Stimulated activated CD8-positive, alpha-beta memory T cell treated with anti-CD3 and anti-CD28 coated beads, Interleukin-15, amount 100 ng/mL, for 1 hour (primary cell): ENCODE measurements at regions not wholly inside any gene's neighbourhood (a gene's known extent, or its start where the extent isn't known, plus 50 kb on each side); places are given as distances from the start of the nearest gene placed in this dataset.
"Not testable (repeated sequence)": the region's sequence is repeated elsewhere in the genome, so short reads cannot be mapped to it uniquely, and the experiment has no call there.

Experiments used
- DNase-seq: peaks from one replicate; pipeline ENCODE4 v3.0.0-alpha.2; 2020; ENCODE audit warnings: low read depth

GRCh38 chrX:9345957-9346356, 118.9 kb upstream of the TBL1X start:
- no peak for DNase-seq

GRCh38 chrX:9349572-9350494, 115.0 kb upstream of the TBL1X start:
- no peak for DNase-seq

GRCh38 chrX:9351126-9351525, 113.7 kb upstream of the TBL1X start:
- DNase-seq, result no peak

- DNase-seq, result no peak
These were observed 112.6 kb upstream of the TBL1X start for GRCh38 chrX:9352243-9352642.

GRCh38 chrX:9352694-9353411, 112.0 kb upstream of the TBL1X start:
- DNase-seq, result no peak

GRCh38 chrX:9354918-9355317, 109.9 kb upstream of the TBL1X start:
- no peak for DNase-seq

- DNase-seq, result no peak
These were observed 109.1 kb upstream of the TBL1X start for GRCh38 chrX:9355739-9356138.

GRCh38 chrX:9356846-9357245, 108.0 kb upstream of the TBL1X start:
- DNase-seq, result no peak

GRCh38 chrX:9357518-9358114, 107.2 kb upstream of the TBL1X start:
- no peak for DNase-seq

- no peak for DNase-seq
These were observed 102.4 kb upstream of the TBL1X start for GRCh38 chrX:9362363-9362928.

GRCh38 chrX:9367421-9367820, 97.4 kb upstream of the TBL1X start:
- no peak for DNase-seq

GRCh38 chrX:9368262-9368661, 96.6 kb upstream of the TBL1X start:
- no peak for DNase-seq

GRCh38 chrX:9369802-9370291, 95.0 kb upstream of the TBL1X start:
- DNase-seq, result no peak

GRCh38 chrX:9370893-9371292, 94.0 kb upstream of the TBL1X start:
- no peak for DNase-seq

GRCh38 chrX:9372866-9373265, 92.0 kb upstream of the TBL1X start:
- DNase-seq, result no peak

GRCh38 chrX:9373789-9374188, 91.1 kb upstream of the TBL1X start:
- no peak for DNase-seq

- no peak for DNase-seq
These were observed 90.3 kb upstream of the TBL1X start for GRCh38 chrX:9374555-9374954.

GRCh38 chrX:9376111-9376510, 88.7 kb upstream of the TBL1X start:
- DNase-seq, result no peak

- not testable (repeated sequence) for DNase-seq
These were observed 87.6 kb upstream of the TBL1X start for GRCh38 chrX:9377216-9377615.

GRCh38 chrX:9378980-9379696, 85.7 kb upstream of the TBL1X start:
- DNase-seq, result no peak

- no peak for DNase-seq
These were observed 84.9 kb upstream of the TBL1X start for GRCh38 chrX:9379697-9380551.
